VCaP (cell line): ENCODE measurements at regions not wholly inside any gene's neighbourhood (a gene's known extent, or its start where the extent isn't known, plus 50 kb on each side); places are given as distances from the start of the nearest gene placed in this dataset.

Experiments
- H3K27ac ChIP-seq: fragments of 450-650 bp; 2 replicates; pipeline ENCODE4 v1.5.1; 2017
- TF ChIP-seq, protein P1 (sequence below): fragments of 450-650 bp; conservative IDR thresholded peaks from 2 replicates; pipeline ENCODE4 v1.5.1; 2017; ENCODE audit warnings: mild to moderate bottlenecking, moderate library complexity

DNA sequence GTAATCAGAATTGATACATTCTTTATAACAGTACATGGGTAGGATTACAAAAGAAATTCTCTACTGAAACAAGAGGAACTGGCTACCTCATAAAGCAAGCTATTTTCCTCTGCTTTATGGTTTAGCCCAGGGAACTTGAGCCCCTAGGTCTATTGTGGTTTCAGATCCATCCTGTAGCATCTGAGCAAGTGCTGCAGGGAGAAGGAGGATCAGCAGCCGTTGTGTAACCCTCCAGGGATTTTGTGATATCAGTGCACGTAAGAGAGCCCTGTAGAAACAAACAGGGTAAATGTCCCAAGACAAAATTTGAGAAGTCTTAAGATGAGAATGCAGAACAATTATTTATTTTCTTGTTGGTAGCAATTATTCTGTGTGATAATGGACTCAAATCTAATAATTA is 165.2 kb upstream of the DEFB112 start:
- no peak overlapping the region for H3K27ac ChIP-seq
- TF ChIP-seq, protein P1, sequence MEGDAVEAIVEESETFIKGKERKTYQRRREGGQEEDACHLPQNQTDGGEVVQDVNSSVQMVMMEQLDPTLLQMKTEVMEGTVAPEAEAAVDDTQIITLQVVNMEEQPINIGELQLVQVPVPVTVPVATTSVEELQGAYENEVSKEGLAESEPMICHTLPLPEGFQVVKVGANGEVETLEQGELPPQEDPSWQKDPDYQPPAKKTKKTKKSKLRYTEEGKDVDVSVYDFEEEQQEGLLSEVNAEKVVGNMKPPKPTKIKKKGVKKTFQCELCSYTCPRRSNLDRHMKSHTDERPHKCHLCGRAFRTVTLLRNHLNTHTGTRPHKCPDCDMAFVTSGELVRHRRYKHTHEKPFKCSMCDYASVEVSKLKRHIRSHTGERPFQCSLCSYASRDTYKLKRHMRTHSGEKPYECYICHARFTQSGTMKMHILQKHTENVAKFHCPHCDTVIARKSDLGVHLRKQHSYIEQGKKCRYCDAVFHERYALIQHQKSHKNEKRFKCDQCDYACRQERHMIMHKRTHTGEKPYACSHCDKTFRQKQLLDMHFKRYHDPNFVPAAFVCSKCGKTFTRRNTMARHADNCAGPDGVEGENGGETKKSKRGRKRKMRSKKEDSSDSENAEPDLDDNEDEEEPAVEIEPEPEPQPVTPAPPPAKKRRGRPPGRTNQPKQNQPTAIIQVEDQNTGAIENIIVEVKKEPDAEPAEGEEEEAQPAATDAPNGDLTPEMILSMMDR: no peak

- TF ChIP-seq, protein P1: no peak
- H3K27ac ChIP-seq: no peak overlapping the region
Measured at GRCh38 chr6:50217841-50218240, 168.1 kb upstream of the DEFB112 start.

GRCh38 chr6:50236164-50236563 is 186.4 kb upstream of the DEFB112 start:
- no peak overlapping the region for H3K27ac ChIP-seq
- TF ChIP-seq, protein P1: no peak

- TF ChIP-seq, protein P1: no peak
- H3K27ac ChIP-seq: no peak overlapping the region
Measured at GRCh38 chr6:50239853-50240252, 190.1 kb upstream of the DEFB112 start.

DNA sequence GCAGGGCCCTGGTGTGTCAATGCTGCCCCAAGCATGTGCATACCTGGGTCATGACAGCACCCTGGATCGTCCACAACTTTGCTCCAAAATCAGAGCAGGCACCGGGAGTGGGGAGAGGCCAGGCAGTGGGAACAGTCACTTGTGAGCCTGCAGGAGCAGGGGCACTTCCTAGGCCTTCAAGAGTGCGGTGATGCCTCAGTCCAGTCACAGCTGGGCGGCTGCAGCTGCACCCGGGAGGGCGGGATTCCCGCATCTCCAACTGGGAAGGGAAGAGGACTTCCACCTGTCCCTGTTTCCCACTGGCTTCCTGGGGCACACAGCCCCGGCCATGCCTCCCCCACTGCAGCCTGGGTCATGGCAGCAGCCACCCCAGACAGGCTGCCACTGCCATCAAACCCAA is 191.3 kb upstream of the DEFB112 start:
- TF ChIP-seq, protein P1: no peak
- no peak overlapping the region for H3K27ac ChIP-seq

DNA sequence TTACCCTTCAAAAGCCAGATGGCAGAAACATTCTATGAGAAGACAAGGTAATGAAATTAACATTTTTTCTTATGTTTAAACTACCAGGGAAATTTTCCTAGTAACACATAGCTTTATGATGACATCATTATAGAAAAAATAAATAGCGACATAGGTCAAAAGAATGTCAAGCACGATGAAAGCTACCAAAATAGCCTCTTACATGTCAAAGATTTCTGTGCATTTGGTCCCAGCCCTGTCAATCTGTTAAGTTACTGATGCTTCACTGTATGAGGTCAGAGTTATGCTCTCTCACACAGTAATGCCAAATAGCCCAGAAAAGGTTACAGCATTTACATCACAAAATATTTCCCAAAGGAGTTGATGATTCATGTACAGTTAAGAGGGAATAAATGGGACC is 199.8 kb upstream of the DEFB112 start:
- H3K27ac ChIP-seq: no peak overlapping the region
- TF ChIP-seq, protein P1: no peak

DNA sequence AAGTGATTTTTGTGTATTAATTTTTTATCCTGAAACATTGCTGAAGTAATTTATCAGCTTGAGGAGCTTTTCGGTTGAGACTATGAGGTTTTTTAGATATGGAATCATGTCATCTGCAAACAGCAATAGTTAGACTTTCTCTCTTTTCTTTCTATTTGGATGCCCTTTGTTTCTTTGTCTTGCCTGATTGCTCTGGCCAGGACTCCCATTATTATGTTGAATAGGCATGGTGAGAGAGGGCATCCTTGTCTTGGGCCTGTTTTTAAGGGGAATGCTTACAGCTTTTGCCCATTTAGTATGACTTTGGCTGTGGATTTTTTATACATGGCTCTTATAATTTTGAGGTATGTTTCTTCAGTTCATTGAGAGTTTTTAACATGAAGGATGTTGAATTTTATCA is 207.6 kb upstream of the DEFB112 start:
- TF ChIP-seq, protein P1: no peak
- no peak overlapping the region for H3K27ac ChIP-seq

DNA sequence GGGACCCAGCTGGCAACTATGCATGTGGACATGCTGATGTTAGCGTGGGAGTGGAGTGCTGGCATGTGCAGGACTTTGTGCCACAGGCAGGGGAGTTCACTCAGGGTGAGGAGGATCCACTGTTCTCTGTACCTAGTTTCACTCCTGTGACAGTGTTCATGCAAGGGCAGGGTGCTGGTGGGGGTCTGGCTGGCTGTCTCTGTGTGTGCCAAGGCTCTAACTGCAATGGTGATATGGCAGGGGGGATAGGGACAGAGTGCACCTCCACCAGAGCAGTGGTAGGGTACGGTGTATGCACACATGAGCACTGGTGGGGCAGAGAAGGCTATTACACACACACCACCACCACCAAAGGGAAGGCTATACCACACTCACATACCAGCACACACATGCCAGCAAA is 210.2 kb upstream of the DEFB112 start:
- no peak overlapping the region for H3K27ac ChIP-seq
- TF ChIP-seq, protein P1: no peak
